ENCODE measurements at regions not wholly inside any gene's neighbourhood (a gene's known extent, or its start where the extent isn't known, plus 50 kb on each side); places are given as distances from the start of the nearest gene placed in this dataset.

DNA sequence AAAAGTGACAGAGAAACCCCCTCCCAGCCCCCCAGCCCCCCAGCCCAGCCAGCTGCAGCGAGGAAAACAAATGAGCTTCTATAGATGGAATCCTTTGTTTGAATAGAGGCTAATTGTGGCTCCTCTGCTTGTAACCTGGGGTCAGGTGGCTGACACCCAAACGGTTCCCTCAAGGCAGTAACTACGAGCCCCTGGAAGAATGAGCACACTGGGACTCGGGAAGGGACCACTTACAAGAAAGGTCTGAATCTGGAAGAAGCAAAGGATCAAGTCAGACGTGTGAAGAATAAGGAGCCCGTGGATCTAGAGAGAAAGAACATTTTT lies 108.7 kb upstream of the FUT8 start:
- Histone ChIP-seq H4K20me1 (ENCODE audit: insufficient read depth, low read length) (no peaks in the 10 kb centered on the region), H2AFZ (ENCODE audit: low read length) (no peak overlapping the region), H3K36me3 (replicated peaks in 1 of 2; ENCODE audit: control insufficient read depth in 1 of 2, insufficient read depth in 2 of 2, low read length in 2 of 2) (no peaks in the 10 kb centered on the region), H3K4me2 (ENCODE audit: low read depth, low read length) (no peak overlapping the region), H3K27ac (ENCODE audit: extremely low read length, insufficient read depth, low read length) (no peak overlapping the region), H3K9ac (ENCODE audit: insufficient read depth, low read depth, low read length) (no peak overlapping the region), H3K4me3 (replicated peaks in 1 of 3; ENCODE audit: insufficient read depth in 1 of 3, low read depth in 2 of 3, low read length in 3 of 3) (no peak overlapping the region), H3K4me1 (ENCODE audit: insufficient read depth, low read length) (peaks cover 49% of the 10 kb centered on the region), H3K79me2 (ENCODE audit: insufficient read depth, low read length) (no peaks in the 10 kb centered on the region), H3K27me3 (ENCODE audit: control insufficient read depth in 1 of 2, insufficient read depth in 2 of 2, low read length in 2 of 2) (no peaks in the 10 kb centered on the region), H3K9me3 (ENCODE audit: low read length) (no peaks in the 10 kb centered on the region)
- intact Hi-C loops (cut with micrococcal nuclease; ENCODE audit: unreplicated experiment): loop anchor here (5.0 kb wide), 1 partner anchor 77 kb away; no protein-coding TSS in a partner anchor
- no peak for TF ChIP-seq MATR3 (CRISPR knock-in tag; IDR thresholded peaks at IDR 0.05)
- FAIRE-seq: no peak
- WGBS (ENCODE audit: low lambda C conversion rate): 49% methylated on average over 6 of the region's 6 CpGs
- in situ Hi-C loops (cut with HindIII; ENCODE audit: extremely low pct_ligation_motif_present, low pct_unique_long_range_greater_than_20kb): no loop called here
- BruUV-seq (replicated peaks): no TSS peak
- ChIA-PET POLR2A (interaction anchor here (2.3 kb wide), 1 partner anchor 65 kb away, joined by 11 read pairs; no protein-coding TSS in a partner anchor), CTCF (ENCODE audit: low intra/inter-chr PET ratio, low total read pairs) (no interaction called here)
- ATAC-seq: no peak
- no peak for DNase-seq (ENCODE audit: low spot score)

DNA sequence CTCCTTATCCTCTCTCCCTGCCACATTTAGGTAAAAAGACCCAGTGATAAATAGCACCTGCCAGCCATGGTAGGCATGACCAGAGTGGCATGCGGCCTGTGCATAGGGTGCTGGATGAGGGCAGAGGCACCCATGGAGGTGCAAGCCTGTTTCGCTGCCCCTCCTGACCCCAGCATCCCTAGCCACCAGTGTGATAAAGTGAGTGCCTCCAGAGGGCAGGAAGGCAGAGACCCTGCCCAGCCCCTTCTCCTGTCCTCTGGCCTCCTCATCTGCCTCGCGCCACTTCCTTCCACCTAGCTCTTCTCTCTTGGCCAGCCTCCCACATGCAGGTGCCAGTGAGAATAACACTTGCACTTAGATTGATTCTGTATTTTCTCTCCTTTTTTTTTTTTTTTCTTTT lies 108.3 kb upstream of the FUT8 start:
- ATAC-seq: no peak
- in situ Hi-C loops (cut with HindIII; ENCODE audit: extremely low pct_ligation_motif_present, low pct_unique_long_range_greater_than_20kb) (no loop called here), intact Hi-C loops (cut with micrococcal nuclease; ENCODE audit: unreplicated experiment) (loop anchor here (5.0 kb wide), 1 partner anchor 77 kb away; no protein-coding TSS in a partner anchor)
- Histone ChIP-seq H3K4me3 (replicated peaks in 1 of 3; ENCODE audit: insufficient read depth in 1 of 3, low read depth in 2 of 3, low read length in 3 of 3) (no peak overlapping the region), H2AFZ (ENCODE audit: low read length) (no peak overlapping the region), H3K36me3 (replicated peaks in 1 of 2; ENCODE audit: control insufficient read depth in 1 of 2, insufficient read depth in 2 of 2, low read length in 2 of 2) (no peaks in the 10 kb centered on the region), H3K4me2 (ENCODE audit: low read depth, low read length) (no peak overlapping the region), H3K27me3 (ENCODE audit: control insufficient read depth in 1 of 2, insufficient read depth in 2 of 2, low read length in 2 of 2) (no peaks in the 10 kb centered on the region), H4K20me1 (ENCODE audit: insufficient read depth, low read length) (no peaks in the 10 kb centered on the region), H3K27ac (ENCODE audit: extremely low read length, insufficient read depth, low read length) (no peak overlapping the region), H3K9ac (ENCODE audit: insufficient read depth, low read depth, low read length) (no peak overlapping the region), H3K4me1 (ENCODE audit: insufficient read depth, low read length) (peaks cover 49% of the 10 kb centered on the region), H3K79me2 (ENCODE audit: insufficient read depth, low read length) (no peaks in the 10 kb centered on the region), H3K9me3 (ENCODE audit: low read length) (no peaks in the 10 kb centered on the region)
- WGBS (ENCODE audit: low lambda C conversion rate): 96% methylated on average over 4 of the region's 4 CpGs
- no peak for DNase-seq (ENCODE audit: low spot score)
- ChIA-PET CTCF (ENCODE audit: low intra/inter-chr PET ratio, low total read pairs) (no interaction called here), POLR2A (no interaction called here)
- no TSS peak for BruUV-seq (replicated peaks)
- TF ChIP-seq KDM5A (IDR thresholded peaks at IDR 0.05; ENCODE audit: borderline replicate concordance, low read length): no peak
- TF ChIP-seq CSRNP1 (CRISPR knock-in tag; IDR thresholded peaks at IDR 0.05): no peak
- TF ChIP-seq JARID2 (CRISPR knock-in tag; IDR thresholded peaks at IDR 0.05; ENCODE audit: insufficient replicate concordance): no peak
- no peak for TF ChIP-seq RBM39 (IDR thresholded peaks at IDR 0.05; ENCODE audit: low read depth, low read length, poor library complexity, severe bottlenecking)
- TF ChIP-seq, protein P1, sequence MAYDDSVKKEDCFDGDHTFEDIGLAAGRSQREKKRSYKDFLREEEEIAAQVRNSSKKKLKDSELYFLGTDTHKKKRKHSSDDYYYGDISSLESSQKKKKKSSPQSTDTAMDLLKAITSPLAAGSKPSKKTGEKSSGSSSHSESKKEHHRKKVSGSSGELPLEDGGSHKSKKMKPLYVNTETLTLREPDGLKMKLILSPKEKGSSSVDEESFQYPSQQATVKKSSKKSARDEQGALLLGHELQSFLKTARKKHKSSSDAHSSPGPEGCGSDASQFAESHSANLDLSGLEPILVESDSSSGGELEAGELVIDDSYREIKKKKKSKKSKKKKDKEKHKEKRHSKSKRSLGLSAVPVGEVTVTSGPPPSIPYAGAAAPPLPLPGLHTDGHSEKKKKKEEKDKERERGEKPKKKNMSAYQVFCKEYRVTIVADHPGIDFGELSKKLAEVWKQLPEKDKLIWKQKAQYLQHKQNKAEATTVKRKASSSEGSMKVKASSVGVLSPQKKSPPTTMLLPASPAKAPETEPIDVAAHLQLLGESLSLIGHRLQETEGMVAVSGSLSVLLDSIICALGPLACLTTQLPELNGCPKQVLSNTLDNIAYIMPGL (CRISPR knock-in tag; IDR thresholded peaks at IDR 0.05; ENCODE audit: borderline replicate concordance in 1 of 2, low read depth in 1 of 2): no peak
- TF ChIP-seq ZMYM3 (CRISPR knock-in tag; IDR thresholded peaks at IDR 0.05): no peak
- TF ChIP-seq FOSL1 (CRISPR knock-in tag; IDR thresholded peaks at IDR 0.05; ENCODE audit: borderline replicate concordance): no peak
- no peak for TF ChIP-seq FOXJ3 (CRISPR knock-in tag; IDR thresholded peaks at IDR 0.05; ENCODE audit: borderline replicate concordance)
- TF ChIP-seq CHCHD3 (CRISPR knock-in tag; IDR thresholded peaks at IDR 0.05): no peak
- TF ChIP-seq ZKSCAN1 (IDR thresholded peaks at IDR 0.05; ENCODE audit: low read length): no peak
- no peak for TF ChIP-seq ZNF720 (CRISPR knock-in tag; IDR thresholded peaks at IDR 0.05)
- TF ChIP-seq ZNF33B (CRISPR knock-in tag; IDR thresholded peaks at IDR 0.05): no peak
- FAIRE-seq: no peak
